HT-29 (cell line): ENCODE measurements at regions not wholly inside any gene's neighbourhood (a gene's known extent, or its start where the extent isn't known, plus 50 kb on each side); places are given as distances from the start of the nearest gene placed in this dataset.
"Not testable (repeated sequence)": the region's sequence is repeated elsewhere in the genome, so short reads cannot be mapped to it uniquely, and the experiment has no call there.

Experiments
- DNase-seq: peaks from one replicate; pipeline ENCODE4 v3.0.0-alpha.2; 2015; ENCODE audit warnings: low spot score

DNA sequence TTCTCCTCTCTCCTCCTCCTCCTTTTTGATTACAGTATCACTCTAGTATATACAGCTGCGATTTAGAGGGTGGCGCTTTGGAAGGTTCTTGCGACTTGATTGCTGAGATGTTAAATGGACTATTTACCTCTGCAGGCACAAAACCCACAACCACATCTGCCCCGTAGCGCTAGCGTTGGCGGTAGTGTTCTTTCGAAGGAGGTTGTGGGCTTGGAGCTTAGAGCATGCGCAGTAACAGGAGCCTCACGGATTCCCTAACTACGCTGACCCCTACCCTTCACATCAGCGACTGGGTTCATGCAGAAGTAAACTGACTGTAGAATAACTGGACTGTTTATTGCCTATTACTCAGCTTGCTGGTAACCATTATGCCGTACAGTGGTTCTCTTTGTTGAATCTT lies 58.0 kb downstream of the CGGBP1 start:
- DNase-seq: no peak

DNA sequence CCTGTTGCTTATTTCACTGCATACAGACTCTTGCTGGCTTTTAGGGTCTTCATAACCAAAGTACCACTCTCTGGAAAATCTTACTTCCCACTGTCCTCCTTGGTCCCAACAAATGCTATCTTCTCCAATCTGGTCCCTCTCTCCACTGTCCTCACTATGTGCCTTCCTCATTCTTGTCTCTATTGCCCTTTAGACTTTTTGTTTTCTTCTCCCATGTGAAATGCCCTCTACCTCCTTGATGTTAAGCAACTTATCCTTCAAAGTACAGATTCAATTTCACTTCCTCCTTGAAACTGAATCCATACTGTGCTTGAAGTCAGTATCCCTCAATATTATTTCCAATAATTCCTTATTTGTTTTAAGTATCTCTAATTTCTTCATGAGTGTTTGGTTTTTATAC lies 60.8 kb downstream of the CGGBP1 start:
- no peak for DNase-seq

DNA sequence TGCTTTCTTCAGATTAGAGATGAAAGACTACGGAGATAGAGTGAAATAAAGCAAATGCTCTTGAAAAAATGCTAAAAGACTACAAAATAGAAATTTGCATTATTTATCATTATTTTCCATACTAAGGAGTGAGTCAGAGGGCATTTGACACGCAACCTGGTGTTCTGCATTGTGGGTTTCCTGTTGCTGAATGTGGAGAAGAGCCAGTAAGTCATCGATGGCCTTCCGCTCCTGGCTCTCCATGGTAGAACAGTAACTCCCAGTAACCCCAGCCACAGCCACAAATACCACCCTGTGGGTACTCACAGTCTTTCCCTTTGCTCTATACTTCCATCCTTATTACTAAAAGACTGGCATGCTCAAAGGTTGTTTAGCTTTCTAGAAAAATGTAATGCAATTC lies 61.5 kb downstream of the CGGBP1 start:
- DNase-seq: no peak

DNA sequence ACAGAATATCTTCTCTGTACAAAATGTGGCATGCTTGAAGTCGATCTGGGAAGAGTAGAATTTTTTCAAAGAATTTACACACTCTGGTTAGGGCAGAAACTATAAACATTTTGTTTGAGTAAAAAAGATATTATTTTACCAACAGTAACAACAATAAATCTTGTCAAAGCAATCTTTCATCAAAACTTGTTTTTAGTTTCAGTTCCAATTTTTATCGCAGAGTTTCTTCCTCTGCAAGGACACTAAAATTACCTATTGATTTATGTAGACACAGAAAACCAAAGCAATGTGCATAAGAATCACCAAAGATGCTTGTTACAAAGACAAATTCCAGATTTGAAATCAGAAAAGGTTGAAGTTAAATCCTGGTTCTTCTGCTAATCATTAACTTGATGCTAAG lies 61.9 kb downstream of the CGGBP1 start:
- no peak for DNase-seq

DNA sequence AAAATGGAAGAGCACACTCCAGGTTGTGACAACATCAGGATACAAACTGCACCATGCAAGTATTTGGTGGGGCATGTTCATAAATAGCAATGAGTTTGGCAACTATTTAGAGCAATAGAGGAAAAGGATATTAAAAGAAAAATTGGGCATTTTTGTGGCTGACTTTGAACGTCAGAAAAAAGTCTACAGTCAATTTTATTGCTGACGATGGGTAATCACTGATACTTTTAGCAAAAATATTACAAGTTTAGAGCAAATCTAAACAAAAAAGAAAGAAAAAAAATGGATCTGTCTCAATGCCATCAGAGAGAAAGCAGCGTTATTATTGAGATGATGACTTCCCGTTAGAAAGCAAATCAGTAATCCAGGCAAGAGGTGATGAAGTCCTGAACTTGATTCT lies 65.2 kb downstream of the CGGBP1 start:
- no peak for DNase-seq

DNA sequence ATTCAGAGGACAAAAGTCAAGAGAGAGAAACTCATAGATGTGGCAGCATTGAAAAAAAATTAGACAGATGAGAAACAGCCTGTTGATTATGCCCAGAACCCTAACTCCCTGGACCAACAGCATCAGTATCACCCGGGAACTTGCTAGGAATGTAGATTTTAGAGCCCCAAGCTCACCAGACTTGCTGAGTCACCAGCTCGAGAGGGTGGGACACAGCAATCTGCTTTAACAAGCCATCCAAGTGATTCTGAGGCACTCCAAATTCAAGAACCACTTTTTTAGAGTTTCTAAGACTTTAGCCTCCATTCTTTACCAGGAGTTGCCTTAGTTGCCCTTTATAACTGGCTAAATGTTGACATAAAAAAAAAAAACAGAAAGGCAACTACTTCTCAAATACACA lies 70.9 kb downstream of the CGGBP1 start:
- no peak for DNase-seq

DNA sequence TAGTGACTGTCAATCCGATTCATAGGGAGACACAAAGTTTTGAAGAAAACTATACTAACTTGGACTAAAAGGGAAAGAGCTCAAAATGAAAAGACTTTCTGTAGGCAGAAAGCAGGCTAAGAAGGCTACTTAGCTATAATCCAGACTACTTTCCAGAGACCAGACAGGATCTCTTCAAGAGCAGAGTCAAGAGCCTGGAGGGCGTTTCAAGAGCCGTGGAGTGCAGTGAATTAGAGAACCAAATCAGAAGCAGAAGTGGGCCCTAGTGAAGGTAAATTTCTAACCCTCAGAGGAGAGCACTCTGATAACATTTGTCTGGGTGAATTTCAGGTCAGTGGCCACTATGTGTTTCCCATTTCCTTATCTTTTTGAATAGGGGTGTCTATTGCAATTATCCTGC lies 76.4 kb downstream of the CGGBP1 start:
- no peak for DNase-seq

DNA sequence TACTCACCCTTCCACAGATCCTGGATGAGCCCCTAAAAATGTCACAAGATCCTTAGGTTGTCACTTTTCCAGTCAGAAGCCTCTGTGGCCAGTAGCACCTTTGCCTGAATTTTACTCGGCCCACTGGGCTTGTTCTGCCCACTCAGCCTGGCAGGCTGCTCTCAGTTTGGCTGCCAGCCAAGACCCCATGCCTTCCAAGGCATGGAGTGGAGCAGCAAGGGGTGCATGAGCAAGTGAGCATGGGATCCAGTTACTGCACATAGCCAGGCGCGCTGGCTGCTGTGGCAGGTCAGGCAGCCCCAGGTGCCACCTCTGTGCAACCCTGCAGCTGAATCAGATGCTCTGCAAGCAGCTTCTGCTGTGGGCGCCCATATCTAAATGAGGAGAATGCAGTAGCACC lies 79.3 kb downstream of the CGGBP1 start:
- DNase-seq: no peak

DNA sequence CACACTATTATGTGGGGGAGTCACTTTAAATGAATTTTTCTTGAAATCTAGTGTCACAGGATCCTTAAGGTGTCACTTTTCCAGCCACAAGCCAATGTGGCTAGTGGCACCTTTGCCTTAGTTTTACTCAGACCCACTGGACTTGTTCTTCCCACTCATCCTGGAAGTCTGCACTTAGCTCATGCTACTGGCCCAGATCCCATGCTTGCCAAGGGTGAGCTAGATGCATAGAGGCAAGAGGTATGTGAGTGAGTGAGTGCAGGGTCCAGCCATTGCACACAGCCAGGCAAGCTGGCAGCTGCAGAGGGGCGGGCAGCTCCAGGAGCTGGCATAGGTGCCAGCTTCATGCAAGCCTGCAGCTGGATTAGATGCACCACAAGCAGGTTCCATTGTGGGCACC lies 81.0 kb downstream of the CGGBP1 start:
- DNase-seq: no peak

DNA sequence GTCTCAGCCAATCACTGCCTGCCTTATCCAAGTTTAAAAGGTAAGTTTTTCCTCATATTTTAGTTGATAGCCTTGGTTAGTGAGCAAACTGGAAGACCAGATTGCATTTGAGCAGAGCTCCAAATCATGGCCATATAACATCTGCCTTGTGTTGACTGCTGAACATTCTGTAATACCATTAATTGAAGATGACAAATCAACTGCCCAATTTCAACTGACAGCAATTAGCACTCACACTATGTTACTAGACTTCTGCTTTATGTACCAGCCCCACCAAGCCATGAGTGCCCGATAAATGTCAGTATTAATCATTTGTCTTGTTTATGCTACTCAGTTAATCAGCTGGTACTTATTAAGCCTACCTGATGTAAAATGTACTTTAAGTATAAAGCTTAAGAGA lies 83.1 kb downstream of the CGGBP1 start:
- no peak for DNase-seq

DNA sequence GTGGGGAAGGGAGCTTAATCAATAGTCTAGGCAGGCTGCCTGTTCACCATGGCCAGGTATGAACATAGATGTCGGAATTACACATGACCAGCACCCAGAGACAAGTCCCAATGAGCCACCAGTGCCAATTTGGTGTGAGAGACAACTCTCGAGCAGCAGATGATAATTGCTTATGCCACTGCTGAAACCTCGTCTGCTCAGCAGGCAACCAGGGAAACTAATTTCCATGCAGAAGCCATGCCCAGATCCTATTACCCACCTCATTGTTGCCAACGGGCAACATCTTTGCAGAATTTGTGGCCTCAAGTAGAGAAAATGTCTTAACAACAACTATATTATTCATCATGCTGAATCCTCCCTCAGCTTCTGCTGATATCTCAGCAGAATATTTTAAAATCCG lies 84.9 kb downstream of the CGGBP1 start:
- DNase-seq: no peak

DNA sequence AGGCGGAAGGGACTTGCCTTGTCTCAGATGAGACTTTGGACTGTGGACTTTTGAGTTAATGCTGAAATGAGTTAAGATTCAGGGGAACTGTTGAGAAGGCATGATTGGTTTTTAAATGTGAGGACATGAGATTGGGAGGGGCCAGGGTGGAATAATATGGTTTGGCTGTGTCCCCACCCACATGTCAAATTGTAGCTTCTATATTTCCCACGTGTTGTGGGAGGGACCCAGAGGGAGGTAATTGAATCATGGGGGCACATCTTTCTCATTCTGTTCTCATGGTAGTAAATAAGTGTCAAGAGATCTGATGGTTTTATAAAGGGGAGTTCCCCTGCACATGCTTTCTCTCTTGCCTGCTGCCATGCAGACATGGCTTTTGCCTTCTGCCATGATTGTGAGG lies 89.2 kb downstream of the CGGBP1 start:
- no peak for DNase-seq

DNA sequence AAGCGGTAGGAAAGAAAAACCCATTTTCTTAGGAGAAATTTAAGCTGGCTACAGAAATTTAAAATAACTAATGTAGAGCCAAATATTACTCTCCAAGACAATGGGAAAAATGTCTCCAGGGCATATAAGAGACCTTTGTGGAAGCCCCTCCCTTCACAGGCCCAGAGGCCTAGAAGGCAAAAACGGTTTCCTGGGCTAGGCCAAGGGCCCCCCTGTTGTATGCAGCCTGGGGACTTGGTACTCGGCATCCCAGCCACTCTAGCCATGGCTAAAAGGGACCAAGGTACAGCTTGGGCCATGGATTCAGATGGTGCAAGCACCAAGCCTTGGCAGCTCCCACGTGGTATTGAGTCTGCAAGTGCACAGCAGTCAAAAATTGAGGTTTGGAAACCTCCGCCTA lies 90.1 kb downstream of the CGGBP1 start:
- no peak for DNase-seq

DNA sequence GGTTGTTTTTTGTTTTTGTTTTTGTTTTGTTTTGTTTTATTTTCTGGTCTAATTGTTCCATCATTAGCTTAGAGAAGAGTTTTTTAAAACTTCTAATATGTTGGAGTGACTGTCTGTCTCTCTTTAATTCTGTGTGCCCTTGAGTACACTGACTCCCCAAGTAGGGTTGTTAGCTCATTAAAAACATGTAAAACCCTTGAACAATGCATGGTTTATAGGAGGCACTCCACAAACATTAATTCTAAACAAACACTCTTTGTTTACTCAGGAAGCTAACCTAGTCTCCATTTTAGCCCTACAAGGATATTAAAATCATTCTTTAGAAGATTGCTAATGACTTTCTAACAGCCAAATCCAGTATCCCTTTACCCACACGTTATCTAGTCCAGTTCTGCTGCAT lies 100.5 kb downstream of the CGGBP1 start:
- no peak for DNase-seq

DNA sequence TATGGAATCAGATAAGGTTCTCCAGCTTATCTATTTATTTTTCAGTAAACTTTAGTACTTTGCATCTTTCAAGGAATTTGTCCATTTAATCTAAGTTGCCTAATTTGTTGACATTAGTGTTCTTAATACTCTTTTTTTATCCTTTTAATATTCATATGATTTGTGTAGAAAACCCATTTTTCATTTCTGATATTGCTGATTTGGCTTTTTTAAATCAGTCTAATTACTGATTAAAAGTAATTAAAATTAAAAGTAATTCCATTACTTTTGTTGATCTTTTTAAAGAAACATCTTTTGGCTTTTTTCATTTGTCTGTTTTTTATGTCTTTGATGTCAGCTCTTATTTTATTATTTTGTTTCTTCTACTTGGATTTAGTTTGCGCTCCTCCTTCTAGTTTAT lies 101.2 kb downstream of the CGGBP1 start:
- no peak for DNase-seq

DNA sequence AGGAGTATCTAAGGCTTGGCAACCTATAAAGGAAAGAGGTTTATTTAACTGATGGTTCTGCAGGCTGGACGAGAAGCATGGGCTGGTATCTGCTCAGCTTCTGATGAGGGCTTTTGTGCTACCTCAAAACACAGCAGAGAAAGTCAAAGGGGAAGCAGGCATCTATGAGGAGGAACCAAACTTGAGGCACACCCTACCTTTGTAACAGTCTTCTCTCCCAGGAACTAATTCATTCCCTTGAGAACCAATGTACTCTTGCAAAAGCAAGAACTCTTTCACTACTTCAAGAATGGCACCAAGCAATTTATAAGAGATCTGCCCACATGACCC lies 109.0 kb downstream of the CGGBP1 start:
- DNase-seq: no peak

DNA sequence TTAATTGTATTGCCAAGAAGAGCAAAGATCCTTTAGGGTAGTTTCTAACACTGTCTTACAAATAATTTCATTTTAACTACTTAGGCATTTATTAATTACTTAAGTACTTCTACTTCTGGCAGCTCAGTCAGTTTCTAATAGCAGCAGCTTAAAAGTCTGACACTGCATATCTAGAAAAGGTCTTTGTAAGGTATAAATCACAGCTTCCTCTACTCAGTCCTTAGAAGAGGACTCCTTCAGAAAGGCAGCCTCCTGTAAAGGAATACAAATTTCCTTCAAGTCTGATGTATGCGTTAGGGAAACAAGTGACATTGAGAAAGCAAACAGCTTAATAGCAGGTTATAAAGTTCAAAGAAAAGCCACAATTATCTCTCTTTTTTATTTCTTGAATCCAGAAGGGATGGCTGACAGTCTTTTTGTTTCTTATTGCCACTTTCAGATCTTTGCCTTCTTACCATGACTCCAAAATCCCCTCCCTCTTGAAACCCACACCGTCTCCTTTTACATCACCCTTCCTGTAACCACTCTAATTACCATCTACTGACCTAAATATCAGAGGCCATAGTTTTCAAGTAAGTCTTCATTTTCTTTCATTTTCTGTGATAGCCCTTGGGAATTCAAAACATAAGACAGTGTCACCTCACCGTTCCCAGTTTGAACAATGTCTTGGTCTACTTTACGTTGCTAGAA lies 109.5 kb downstream of the CGGBP1 start:
- DNase-seq: no peak

DNA sequence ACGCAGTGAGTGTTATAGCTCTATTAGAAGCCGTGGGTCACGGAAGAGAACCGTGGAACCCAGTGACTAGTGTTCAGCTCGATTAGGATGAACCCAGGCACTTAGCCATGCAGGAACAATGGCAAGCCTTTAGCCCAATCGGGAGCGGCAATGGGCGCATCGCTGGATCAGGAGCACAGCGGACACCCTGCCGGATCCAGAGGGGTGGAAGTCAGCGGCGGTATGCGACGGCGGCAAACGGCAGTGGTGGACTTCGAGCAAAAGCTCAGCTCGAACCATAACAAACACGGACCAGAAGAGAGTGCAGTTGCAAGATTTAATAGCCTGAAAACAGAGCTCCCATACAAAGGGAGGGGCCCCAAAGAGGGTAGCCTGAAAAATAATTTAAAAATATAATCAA lies 112.8 kb downstream of the CGGBP1 start:
- not testable (repeated sequence) for DNase-seq

DNA sequence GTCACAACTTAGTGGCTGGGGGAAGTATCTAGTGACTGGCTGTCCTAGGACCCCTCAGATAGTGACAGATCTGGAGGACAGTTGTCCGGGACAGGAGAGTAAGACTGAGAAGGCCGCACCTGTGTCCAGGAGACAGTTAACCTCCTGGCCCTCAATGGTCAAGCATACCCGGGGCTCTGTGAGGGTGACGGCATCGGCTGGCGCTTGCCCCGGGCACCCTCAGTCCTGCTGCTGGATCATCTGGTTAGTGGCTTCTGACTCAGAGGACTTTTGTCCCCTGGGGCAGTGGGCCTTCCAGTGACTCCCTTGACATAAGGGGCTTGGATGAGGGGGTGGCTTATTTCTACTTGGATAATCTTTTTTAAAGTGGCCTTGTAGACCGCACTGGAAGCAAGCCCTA lies 116.5 kb downstream of the CGGBP1 start:
- not testable (repeated sequence) for DNase-seq

DNA sequence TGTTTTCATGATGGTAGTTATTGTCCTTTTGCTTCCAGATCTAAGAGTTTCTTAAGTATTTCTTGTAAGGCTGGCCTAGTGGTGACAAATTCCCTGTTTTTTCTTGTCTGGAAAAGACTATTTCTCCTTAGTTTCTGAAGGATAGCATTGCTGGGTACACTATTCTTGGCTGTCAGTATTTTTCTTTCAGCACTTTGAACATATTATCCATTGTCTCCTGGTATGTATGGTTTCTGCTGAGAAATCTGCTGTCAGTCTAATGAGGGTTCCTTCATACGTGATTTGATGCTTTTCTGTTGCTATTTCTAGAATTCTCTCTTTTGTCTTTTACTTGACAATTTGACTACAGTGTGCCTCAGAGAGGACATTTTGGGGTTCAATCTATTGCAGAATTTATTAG lies 134.3 kb downstream of the CGGBP1 start:
- no peak for DNase-seq

DNA sequence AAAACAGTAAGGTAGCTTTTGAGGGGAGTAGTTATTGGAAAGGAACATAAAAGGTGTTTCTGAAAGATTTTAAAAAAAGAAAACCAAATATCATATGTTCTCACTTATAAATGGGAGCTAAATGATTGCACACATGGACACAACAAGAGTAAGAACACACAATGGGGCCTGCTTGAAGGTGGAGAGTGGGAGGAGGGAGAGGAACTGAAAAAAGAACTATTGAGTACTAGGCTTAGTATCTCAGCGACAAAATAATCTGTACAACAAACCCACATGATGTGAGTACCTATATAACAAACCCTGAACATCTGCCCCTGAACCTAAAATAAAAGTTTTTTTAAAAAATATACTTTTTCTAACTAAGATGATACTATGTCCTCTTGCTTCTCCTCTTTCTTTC lies 138.3 kb downstream of the CGGBP1 start:
- DNase-seq: no peak

DNA sequence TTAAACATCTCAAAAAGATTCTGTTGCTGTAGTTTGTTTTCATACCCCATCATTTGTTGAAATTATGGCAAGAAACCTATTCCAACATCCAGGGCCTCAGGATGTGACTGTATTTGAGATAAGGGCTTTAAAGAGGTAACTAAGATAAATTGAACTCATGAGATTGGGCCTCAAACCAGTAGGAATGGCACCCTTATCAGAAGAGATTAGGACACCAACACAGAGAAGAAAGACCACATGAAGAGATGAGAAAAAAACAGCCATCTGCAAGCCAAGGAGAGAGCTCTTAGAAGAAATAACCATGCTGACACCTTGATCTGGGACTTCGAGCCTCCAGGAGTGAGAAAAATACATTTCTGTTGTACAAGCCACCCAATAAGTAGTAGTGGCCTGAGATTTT lies 157.7 kb downstream of the CGGBP1 start:
- no peak for DNase-seq

DNA sequence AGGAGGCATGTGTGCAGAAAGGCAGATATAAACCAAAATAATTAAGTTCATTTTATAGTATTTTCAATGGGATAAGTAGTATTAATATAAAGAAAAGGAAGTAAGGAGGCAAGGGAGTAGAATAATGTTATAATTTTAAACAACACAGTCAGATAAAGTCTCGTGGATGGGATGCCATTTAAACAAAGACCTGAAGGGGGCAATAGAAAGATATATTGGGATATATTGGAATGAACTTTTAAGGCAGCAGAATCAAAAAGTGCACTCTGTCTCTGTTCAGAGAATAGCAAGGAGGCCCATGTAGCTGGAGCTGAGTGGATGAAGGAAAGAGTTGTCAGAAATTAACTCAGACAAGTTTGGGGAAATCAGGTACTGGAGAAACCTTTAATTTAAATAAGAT lies 158.7 kb downstream of the CGGBP1 start:
- DNase-seq: no peak

DNA sequence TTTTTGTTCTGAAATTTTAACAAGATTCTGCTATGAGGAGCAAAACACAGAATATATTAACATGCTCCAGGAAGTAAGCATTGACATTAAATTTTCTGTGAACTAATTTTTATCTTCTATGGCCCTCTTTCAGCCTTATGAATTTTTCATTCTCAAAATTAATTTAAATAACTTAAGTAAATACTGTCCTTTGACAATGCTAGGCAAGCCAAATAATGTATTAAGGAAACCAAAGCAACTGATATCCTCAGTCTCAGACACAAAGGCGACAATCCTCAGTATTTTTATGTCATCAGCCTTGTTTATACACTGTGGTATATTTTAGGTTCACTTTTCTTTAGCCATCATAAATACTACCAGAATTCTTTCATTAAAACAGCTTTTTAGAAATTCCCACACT lies 159.8 kb downstream of the CGGBP1 start:
- DNase-seq: no peak

DNA sequence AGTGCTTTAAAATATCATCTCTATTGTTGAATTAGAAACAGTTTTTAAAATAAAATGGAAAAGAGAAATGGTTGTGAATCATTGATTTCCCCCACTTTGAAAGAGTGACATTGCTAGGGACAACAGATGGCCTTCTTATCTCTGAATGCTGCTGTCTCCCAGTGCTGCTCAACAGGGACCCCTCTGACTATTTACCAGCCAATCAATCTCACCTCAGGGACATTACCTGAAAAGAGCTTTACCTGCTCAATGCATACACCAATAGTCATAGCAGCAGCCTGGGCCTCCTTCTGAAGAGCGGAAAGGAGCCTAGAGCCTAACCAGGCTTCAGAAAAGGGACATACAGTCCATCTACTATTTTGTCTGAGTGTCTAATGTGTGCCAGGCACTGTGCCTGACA lies 162.8 kb downstream of the CGGBP1 start:
- DNase-seq: no peak
